GM23338 (cell line): ENCODE measurements at regions not wholly inside any gene's neighbourhood (a gene's known extent, or its start where the extent isn't known, plus 50 kb on each side); places are given as distances from the start of the nearest gene placed in this dataset.

Experiments used
- ATAC-seq: fragments of 200-7000 bp; cut with Tn5 transposase; 3 replicates; pipeline ENCODE4 v1.9.1; 2020
- DNase-seq: peaks from one replicate; pipeline ENCODE4 v3.0.0-alpha.2; 2015; ENCODE audit warnings: low spot score
- H2AFZ ChIP-seq: fragments of 200-600 bp; sonication (generic); 2 replicates; pipeline ENCODE4 v1.8.0; 2016; ENCODE audit warnings: antibody characterized with exemption, mild to moderate bottlenecking, moderate library complexity
- H3F3A ChIP-seq: fragments of 200-600 bp; sonication (generic); replicated peaks from 2 replicates; pipeline ENCODE4 v1.8.0; 2017; ENCODE audit warnings: antibody characterized with exemption, mixed run types, low read depth
- H3K27ac ChIP-seq: fragments of 200-600 bp; sonication (generic); 2 replicates; pipeline ENCODE4 v1.6.1; 2016; ENCODE audit warnings: low read depth
- H3K27me3 ChIP-seq: fragments of 200-600 bp; sonication (generic); 2 replicates; pipeline ENCODE4 v1.8.0; 2016; ENCODE audit warnings: mild to moderate bottlenecking, mixed run types, moderate library complexity; ENCODE audit not compliant: insufficient read depth
- H3K36me3 ChIP-seq: fragments of 200-600 bp; sonication (generic); 2 replicates; pipeline ENCODE4 v1.8.0; 2016; ENCODE audit warnings: mild to moderate bottlenecking; ENCODE audit not compliant: insufficient read depth
- H3K4me1 ChIP-seq: fragments of 200-600 bp; sonication (generic); 2 replicates; pipeline ENCODE4 v1.8.0; 2016; ENCODE audit warnings: mild to moderate bottlenecking, moderate library complexity; ENCODE audit not compliant: insufficient read depth
- H3K4me2 ChIP-seq: fragments of 200-600 bp; sonication (generic); 2 replicates; pipeline ENCODE4 v1.7.1; 2017; ENCODE audit warnings: mixed run types
- H3K4me3 ChIP-seq: fragments of 200-600 bp; sonication (generic); 2 replicates; pipeline ENCODE4 v1.6.1; 2016; ENCODE audit warnings: mixed run types
- H3K79me2 ChIP-seq: fragments of 200-600 bp; sonication (generic); replicated peaks from 2 replicates; pipeline ENCODE4 v1.8.0; 2017; ENCODE audit warnings: mild to moderate bottlenecking; ENCODE audit not compliant: insufficient read depth
- H3K9me2 ChIP-seq: fragments of 200-600 bp; sonication (generic); 2 replicates; pipeline ENCODE4 v1.8.0; 2017; ENCODE audit not compliant: insufficient read depth
- H4K20me1 ChIP-seq: fragments of 200-600 bp; sonication (generic); replicated peaks from 2 replicates; pipeline ENCODE4 v1.8.0; 2017; ENCODE audit warnings: mild to moderate bottlenecking; ENCODE audit not compliant: insufficient read depth
- H3K27ac Mint-ChIP-seq: 2 replicates; pipeline ENCODE4 v1.8.0; 2020; ENCODE audit warnings: inconsistent platforms, mild to moderate bottlenecking, moderate library complexity, mixed read lengths
- H3K27me3 Mint-ChIP-seq: 3 replicates; pipeline ENCODE4 v1.8.0; 2022; ENCODE audit warnings: low read depth, mild to moderate bottlenecking, moderate library complexity, mixed read lengths, inconsistent platforms; ENCODE audit not compliant: insufficient read depth, poor library complexity
- H3K36me3 Mint-ChIP-seq: 3 replicates; pipeline ENCODE4 v1.8.0; 2021; ENCODE audit warnings: low read depth, mild to moderate bottlenecking, inconsistent platforms, moderate library complexity, mixed read lengths
- H3K4me1 Mint-ChIP-seq: 3 replicates; pipeline ENCODE4 v1.8.0; 2020; ENCODE audit warnings: mild to moderate bottlenecking, inconsistent platforms, mixed read lengths
- H3K4me3 Mint-ChIP-seq: 3 replicates; pipeline ENCODE4 v1.8.0; 2021; ENCODE audit warnings: moderate library complexity, mild to moderate bottlenecking, inconsistent platforms, mixed read lengths
- H3K9me3 Mint-ChIP-seq: 3 replicates; pipeline ENCODE4 v1.8.0; 2020; ENCODE audit warnings: moderate library complexity, mild to moderate bottlenecking, inconsistent platforms, mixed read lengths
- CREB1 ChIP-seq: fragments of 250-450 bp; sonication (Bioruptor Pico); IDR thresholded peaks from 2 replicates; pipeline ENCODE4 v1.5.0; 2020; ENCODE audit warnings: low read depth, mild to moderate bottlenecking, moderate library complexity
- CTCF ChIP-seq, 2 experiments: fragments of 200-600 bp in 1 of 2; sonication (generic) in 1 of 2; conservative IDR thresholded peaks; 2 replicates each; pipeline versions ENCODE4 v1.5.1 to v1.6.1; 2016 to 2017; ENCODE audit warnings: antibody characterized with exemption in 2 of 2, low read depth in 2 of 2, mild to moderate bottlenecking in 2 of 2, moderate library complexity in 1 of 2
- EZH2 ChIP-seq: fragments of 200-600 bp; sonication (generic); IDR thresholded peaks from one replicate; pipeline ENCODE4 v1.8.0; 2017; ENCODE audit warnings: antibody characterized with exemption, mild to moderate bottlenecking, low read depth; ENCODE audit not compliant: unreplicated experiment
- EZH2phosphoT487 ChIP-seq: fragments of 200-600 bp; sonication (generic); IDR thresholded peaks from one replicate; pipeline ENCODE4 v1.8.1; 2018; ENCODE audit warnings: antibody characterized with exemption; ENCODE audit not compliant: unreplicated experiment
- JUNB ChIP-seq: IDR thresholded peaks from one replicate; pipeline ENCODE4 v1.6.1; 2016; ENCODE audit warnings: antibody characterized with exemption; ENCODE audit not compliant: unreplicated experiment
- NANOG ChIP-seq: IDR thresholded peaks from 2 replicates; pipeline ENCODE4 v1.6.1; 2016; ENCODE audit warnings: antibody characterized with exemption, borderline replicate concordance
- POLR2AphosphoS5 ChIP-seq: IDR thresholded peaks from 2 replicates; pipeline ENCODE4 v1.6.1; 2016; ENCODE audit warnings: antibody characterized with exemption, low read depth
- REST ChIP-seq: IDR thresholded peaks from one replicate; pipeline ENCODE4 v1.6.1; 2018; ENCODE audit warnings: antibody characterized with exemption; ENCODE audit not compliant: unreplicated experiment
- ZNF114 ChIP-seq: fragments of 250-450 bp; sonication (Bioruptor Pico); IDR thresholded peaks from 2 replicates; pipeline ENCODE4 v1.5.0; 2020; ENCODE audit warnings: mild to moderate bottlenecking, moderate library complexity
- ZNF331 ChIP-seq: fragments of 250-450 bp; sonication (Bioruptor Pico); IDR thresholded peaks from 2 replicates; pipeline ENCODE4 v1.5.0; 2020; ENCODE audit warnings: low read depth, mild to moderate bottlenecking, moderate library complexity
- TF ChIP-seq, protein P1 (sequence below): IDR thresholded peaks from 2 replicates; pipeline ENCODE4 v1.6.1; 2016; ENCODE audit warnings: antibody characterized with exemption

DNA sequence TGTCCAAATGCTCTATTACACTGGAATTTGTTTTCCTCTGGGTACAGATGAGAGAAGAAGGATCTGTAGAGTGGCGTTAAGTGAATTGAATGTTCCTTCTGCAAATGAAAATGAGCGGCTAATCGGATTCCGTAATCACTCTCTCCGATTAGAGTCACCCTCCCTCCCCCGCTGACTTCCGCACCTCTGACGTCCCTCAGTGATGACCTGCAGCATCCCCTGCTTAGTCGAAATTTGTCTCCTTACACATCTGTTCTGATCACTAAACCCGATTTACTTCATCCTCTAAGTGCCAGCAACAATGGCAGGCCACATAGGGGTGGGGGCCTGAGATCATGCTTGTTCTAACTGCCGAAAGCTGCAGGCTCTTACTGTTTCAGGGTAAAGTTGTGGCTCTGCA lies 378.7 kb downstream of the SEC16B start:
- no peak overlapping the region for H3K4me2 ChIP-seq
- Mint-ChIP-seq H3K27ac (no peak overlapping the region), H3K4me3 (no peak overlapping the region), H3K4me1 (0 out of 3 replicates have a peak, but pooled peaks cover 3% of the 10 kb centered on the region), H3K9me3 (no peaks in the 10 kb centered on the region), H3K36me3 (no peaks in the 10 kb centered on the region), H3K27me3 (no peaks in the 10 kb centered on the region)
- peak overlapping the region; percentile 83; the same call in 1 of the 2 replicates for H2AFZ ChIP-seq
- TF ChIP-seq ZNF331, result no peak
- TF ChIP-seq CREB1, result no peak
- TF ChIP-seq CTCF (conservative IDR thresholded peaks at IDR 0.05; ENCODE audit: low read depth in 2 of 2), result no peak
- TF ChIP-seq, protein P1, sequence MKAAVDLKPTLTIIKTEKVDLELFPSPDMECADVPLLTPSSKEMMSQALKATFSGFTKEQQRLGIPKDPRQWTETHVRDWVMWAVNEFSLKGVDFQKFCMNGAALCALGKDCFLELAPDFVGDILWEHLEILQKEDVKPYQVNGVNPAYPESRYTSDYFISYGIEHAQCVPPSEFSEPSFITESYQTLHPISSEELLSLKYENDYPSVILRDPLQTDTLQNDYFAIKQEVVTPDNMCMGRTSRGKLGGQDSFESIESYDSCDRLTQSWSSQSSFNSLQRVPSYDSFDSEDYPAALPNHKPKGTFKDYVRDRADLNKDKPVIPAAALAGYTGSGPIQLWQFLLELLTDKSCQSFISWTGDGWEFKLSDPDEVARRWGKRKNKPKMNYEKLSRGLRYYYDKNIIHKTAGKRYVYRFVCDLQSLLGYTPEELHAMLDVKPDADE, result no peak
- TF ChIP-seq REST, result no peak
- TF ChIP-seq EZH2phosphoT487, result no peak
- TF ChIP-seq JUNB, result no peak
- no peak for TF ChIP-seq EZH2
- no peak for TF ChIP-seq ZNF114 (CRISPR knock-in tag)
- TF ChIP-seq POLR2AphosphoS5, result no peak
- no peaks in the 10 kb centered on the region for H3K79me2 ChIP-seq
- no peaks in the 10 kb centered on the region for H4K20me1 ChIP-seq
- no peaks in the 10 kb centered on the region for H3K4me1 ChIP-seq
- H3K4me3 ChIP-seq, result no peak overlapping the region
- H3F3A ChIP-seq, result no peaks in the 10 kb centered on the region
- ATAC-seq (no peak), DNase-seq (no peak)
- no peak overlapping the region for H3K27ac ChIP-seq
- no peaks in the 10 kb centered on the region for H3K27me3 ChIP-seq
- H3K9me2 ChIP-seq, result no peaks in the 10 kb centered on the region
- H3K36me3 ChIP-seq, result no peaks in the 10 kb centered on the region

- H3K9me3 Mint-ChIP-seq, result no peaks in the 10 kb centered on the region
- TF ChIP-seq REST (no peak), ZNF331 (no peak), JUNB (no peak), NANOG (no peak)
Observed at GRCh38 chr1:177589166-177589565, 380.7 kb downstream of the SEC16B start.

More at GRCh38 chr1:177589166-177589565, 380.7 kb downstream of the SEC16B start:
- Histone ChIP-seq H3K4me3 (no peak overlapping the region), H3K79me2 (no peaks in the 10 kb centered on the region), H3K4me1 (no peaks in the 10 kb centered on the region), H4K20me1 (no peaks in the 10 kb centered on the region), H3K9me2 (no peaks in the 10 kb centered on the region), H3K27ac (no peak overlapping the region), H3K4me2 (no peak overlapping the region), H3K36me3 (no peaks in the 10 kb centered on the region), H3K27me3 (no peaks in the 10 kb centered on the region), H3F3A (no peaks in the 10 kb centered on the region), H2AFZ (no peak overlapping the region)
- Mint-ChIP-seq H3K4me1 (0 out of 3 replicates have a peak, but pooled peaks cover 3% of the 10 kb centered on the region), H3K27ac (no peak overlapping the region), H3K4me3 (no peak overlapping the region), H3K27me3 (no peaks in the 10 kb centered on the region), H3K36me3 (no peaks in the 10 kb centered on the region)
- DNase-seq (no peak), ATAC-seq (no peak)
